ENCODE measurements at regions not wholly inside any gene's neighbourhood (a gene's known extent, or its start where the extent isn't known, plus 50 kb on each side); places are given as distances from the start of the nearest gene placed in this dataset.

- no peak overlapping the region for H3K4me3 ChIP-seq
- no peaks in the 10 kb centered on the region for H3K36me3 ChIP-seq
- H3K27me3 ChIP-seq: no peaks in the 10 kb centered on the region
- no peak overlapping the region for H3K27ac ChIP-seq
- no peak for DNase-seq (ENCODE audit: low spot score in 2 of 2)
- TF ChIP-seq EP300 (IDR thresholded peaks at IDR 0.05): no peak
- H3K9me3 ChIP-seq: no peaks in the 10 kb centered on the region
- H3K4me1 ChIP-seq: no peaks in the 10 kb centered on the region
These were observed 162.7 kb upstream of the OTX2 start for GRCh38 chr14:56972948-56973347.

- no peak overlapping the region for H3K27ac ChIP-seq
- 58% methylated on average over 5 of the region's 5 CpGs for WGBS
- no peaks in the 10 kb centered on the region for H3K36me3 ChIP-seq
- H3K27me3 ChIP-seq: no peaks in the 10 kb centered on the region
- H3K4me1 ChIP-seq: no peaks in the 10 kb centered on the region
- no peak for DNase-seq (ENCODE audit: low spot score in 2 of 2)
- TF ChIP-seq EP300 (IDR thresholded peaks at IDR 0.05): no peak
- no peak for TF ChIP-seq CTCF (IDR thresholded peaks at IDR 0.05)
- TF ChIP-seq POLR2A (IDR thresholded peaks at IDR 0.05): no peak
- TF ChIP-seq POLR2AphosphoS5 (IDR thresholded peaks at IDR 0.05): no peak
- H3K9me3 ChIP-seq: no peaks in the 10 kb centered on the region
- no peak overlapping the region for H3K4me3 ChIP-seq
These were observed 154.6 kb upstream of the OTX2 start for GRCh38 chr14:56964895-56965294.

GRCh38 chr14:56963381-56963780, 153.1 kb upstream of the OTX2 start:
- Histone ChIP-seq H3K4me3 (no peak overlapping the region), H3K4me1 (no peaks in the 10 kb centered on the region), H3K27ac (no peak overlapping the region), H3K9me3 (no peaks in the 10 kb centered on the region), H3K27me3 (no peaks in the 10 kb centered on the region), H3K36me3 (no peaks in the 10 kb centered on the region)
- 83% methylated on average over 6 of the region's 6 CpGs for WGBS
- TF ChIP-seq POLR2A (IDR thresholded peaks at IDR 0.05) (no peak), POLR2AphosphoS5 (IDR thresholded peaks at IDR 0.05) (no peak), EP300 (IDR thresholded peaks at IDR 0.05) (no peak), CTCF (IDR thresholded peaks at IDR 0.05) (no peak)
- no peak for DNase-seq (ENCODE audit: low spot score in 2 of 2)

GRCh38 chr14:56962444-56963080, 152.3 kb upstream of the OTX2 start:
- TF ChIP-seq POLR2AphosphoS5 (IDR thresholded peaks at IDR 0.05): no peak
- no peak for TF ChIP-seq EP300 (IDR thresholded peaks at IDR 0.05)
- no peak for TF ChIP-seq POLR2A (IDR thresholded peaks at IDR 0.05)
- Histone ChIP-seq H3K36me3 (no peaks in the 10 kb centered on the region), H3K4me3 (no peak overlapping the region), H3K27ac (no peak overlapping the region), H3K9me3 (no peaks in the 10 kb centered on the region), H3K4me1 (no peaks in the 10 kb centered on the region), H3K27me3 (no peaks in the 10 kb centered on the region)
- DNase-seq (ENCODE audit: low spot score in 2 of 2): no peak
- WGBS: 79% methylated on average over 4 of the region's 4 CpGs

- Histone ChIP-seq H3K27ac (no peak overlapping the region), H3K9me3 (no peaks in the 10 kb centered on the region), H3K36me3 (no peaks in the 10 kb centered on the region), H3K4me3 (no peak overlapping the region), H3K4me1 (no peaks in the 10 kb centered on the region), H3K27me3 (no peaks in the 10 kb centered on the region)
- no peak for DNase-seq (ENCODE audit: low spot score in 2 of 2)
- TF ChIP-seq CTCF (IDR thresholded peaks at IDR 0.05) (no peak), POLR2A (IDR thresholded peaks at IDR 0.05) (no peak), EP300 (IDR thresholded peaks at IDR 0.05) (no peak), POLR2AphosphoS5 (IDR thresholded peaks at IDR 0.05) (no peak)
These were observed 149.6 kb upstream of the OTX2 start for GRCh38 chr14:56959869-56960268.

GRCh38 chr14:56959121-56959520, 148.8 kb upstream of the OTX2 start:
- DNase-seq (ENCODE audit: low spot score in 2 of 2): no peak
- H3K4me3 ChIP-seq: no peak overlapping the region
- H3K27ac ChIP-seq: no peak overlapping the region
- no peaks in the 10 kb centered on the region for H3K27me3 ChIP-seq
- H3K4me1 ChIP-seq: no peaks in the 10 kb centered on the region
- no peaks in the 10 kb centered on the region for H3K9me3 ChIP-seq
- no peaks in the 10 kb centered on the region for H3K36me3 ChIP-seq
- no peak for TF ChIP-seq EP300 (IDR thresholded peaks at IDR 0.05)
- TF ChIP-seq POLR2A (IDR thresholded peaks at IDR 0.05): no peak
- no peak for TF ChIP-seq CTCF (IDR thresholded peaks at IDR 0.05)
- TF ChIP-seq POLR2AphosphoS5 (IDR thresholded peaks at IDR 0.05): no peak

Data from suprapubic skin (tissue), 4 donors.